Thyroid gland (tissue), 4 donors: ENCODE measurements at regions not wholly inside any gene's neighbourhood (a gene's known extent, or its start where the extent isn't known, plus 50 kb on each side); places are given as distances from the start of the nearest gene placed in this dataset.

Experiments used
- POLR2A ChIP-seq, 2 donors: fragments of 450-650 bp; IDR thresholded peaks; one replicate each; pipeline ENCODE4 v1.6.1; 2017; ENCODE audit warnings: antibody characterized with exemption in 2 of 2, mild to moderate bottlenecking in 2 of 2, moderate library complexity in 1 of 2
- TF ChIP-seq, protein P1 (sequence below), 6 experiments: fragments of 200-600 bp in 3 of 6; fragments of 450-650 bp in 3 of 6; sonication (generic) in 3 of 6; IDR thresholded peaks; one replicate each; pipeline ENCODE4 v1.5.1; 2016 to 2019; ENCODE audit warnings: antibody characterized with exemption in 6 of 6, mild to moderate bottlenecking in 2 of 6, inconsistent platforms in 1 of 6, moderate library complexity in 1 of 6

DNA sequence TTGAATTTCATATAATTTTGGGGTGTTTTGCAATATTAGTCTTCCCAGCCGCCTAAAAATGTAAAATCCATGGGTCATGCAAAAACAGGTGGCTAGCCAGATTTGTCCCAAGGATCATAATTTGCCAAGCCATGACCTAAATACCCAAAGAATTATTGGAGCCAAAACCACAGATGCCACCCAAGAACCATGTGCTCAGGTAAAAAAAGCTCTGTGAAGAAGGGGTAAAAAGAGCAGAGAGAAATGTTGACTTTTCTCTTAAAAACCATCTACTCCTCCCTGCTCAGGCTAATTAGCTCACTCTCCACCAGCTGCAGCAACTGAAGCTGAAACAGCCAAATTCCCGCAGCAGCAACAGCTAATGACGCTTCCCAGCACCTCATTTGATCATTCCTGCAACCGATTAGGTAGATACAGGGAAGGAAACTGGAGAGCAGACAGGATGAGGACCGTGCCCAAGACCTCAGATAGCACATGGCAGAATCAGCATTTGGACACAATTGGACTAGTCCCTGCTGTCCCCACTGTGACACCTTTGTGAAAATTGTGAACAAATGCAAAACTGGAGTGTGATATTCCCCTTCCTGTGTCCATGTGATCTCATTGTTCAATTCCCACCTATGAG, 107.9 kb upstream of the NXT1 start:
- TF ChIP-seq, protein P1, sequence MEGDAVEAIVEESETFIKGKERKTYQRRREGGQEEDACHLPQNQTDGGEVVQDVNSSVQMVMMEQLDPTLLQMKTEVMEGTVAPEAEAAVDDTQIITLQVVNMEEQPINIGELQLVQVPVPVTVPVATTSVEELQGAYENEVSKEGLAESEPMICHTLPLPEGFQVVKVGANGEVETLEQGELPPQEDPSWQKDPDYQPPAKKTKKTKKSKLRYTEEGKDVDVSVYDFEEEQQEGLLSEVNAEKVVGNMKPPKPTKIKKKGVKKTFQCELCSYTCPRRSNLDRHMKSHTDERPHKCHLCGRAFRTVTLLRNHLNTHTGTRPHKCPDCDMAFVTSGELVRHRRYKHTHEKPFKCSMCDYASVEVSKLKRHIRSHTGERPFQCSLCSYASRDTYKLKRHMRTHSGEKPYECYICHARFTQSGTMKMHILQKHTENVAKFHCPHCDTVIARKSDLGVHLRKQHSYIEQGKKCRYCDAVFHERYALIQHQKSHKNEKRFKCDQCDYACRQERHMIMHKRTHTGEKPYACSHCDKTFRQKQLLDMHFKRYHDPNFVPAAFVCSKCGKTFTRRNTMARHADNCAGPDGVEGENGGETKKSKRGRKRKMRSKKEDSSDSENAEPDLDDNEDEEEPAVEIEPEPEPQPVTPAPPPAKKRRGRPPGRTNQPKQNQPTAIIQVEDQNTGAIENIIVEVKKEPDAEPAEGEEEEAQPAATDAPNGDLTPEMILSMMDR (IDR thresholded peaks at IDR 0.05) = no peak
- no peak for TF ChIP-seq POLR2A (IDR thresholded peaks at IDR 0.05)
